Spleen (tissue), 7 donors: ENCODE measurements at regions not wholly inside any gene's neighbourhood (a gene's known extent, or its start where the extent isn't known, plus 50 kb on each side); places are given as distances from the start of the nearest gene placed in this dataset.

Source experiments
- CTCF ChIP-seq, 11 experiments: fragments of 200-600 bp in 7 of 11; fragments of 450-650 bp in 4 of 11; sonication (generic) in 4 of 11; IDR thresholded peaks in 8 of 11; conservative IDR thresholded peaks in 3 of 11; 1 replicate in 7 of 11; 2 replicates in 4 of 11; pipeline versions ENCODE4 v1.4.0 to v1.8.0; 2016 to 2021; ENCODE audit warnings: antibody characterized with exemption in 11 of 11, inconsistent platforms in 4 of 11, mild to moderate bottlenecking in 1 of 11
- POLR2A ChIP-seq, 3 donors: fragments of 450-650 bp; IDR thresholded peaks; one replicate each; pipeline ENCODE4 v1.5.1; 2017; ENCODE audit warnings: antibody characterized with exemption in 3 of 3, mild to moderate bottlenecking in 1 of 3
- POLR2AphosphoS5 ChIP-seq, 3 donors: sonication (generic); formaldehyde crosslinking; IDR thresholded peaks; one replicate each; pipeline ENCODE4 v1.5.1; 2017; ENCODE audit warnings: antibody characterized with exemption in 3 of 3
- donor health status: DM: no; HTN: no; CAD: no; lungs with moderate emphysema.
- donor health status: DM: no; HTN: no; CAD: no.
- donor health status: DM: no; HTN: no; CAD: no.

- TF ChIP-seq CTCF (IDR thresholded peaks at IDR 0.05 in 8 of 11, conservative IDR thresholded peaks at IDR 0.05 in 3 of 11) (no peak), POLR2A (IDR thresholded peaks at IDR 0.05) (no peak), POLR2AphosphoS5 (IDR thresholded peaks at IDR 0.05) (no peak)
These were observed 349.6 kb upstream of the MPDZ start for GRCh38 chr9:13629067-13629466.
